Left lung (tissue), 4 donors: ENCODE measurements at regions not wholly inside any gene's neighbourhood (a gene's known extent, or its start where the extent isn't known, plus 50 kb on each side); places are given as distances from the start of the nearest gene placed in this dataset.
A peak's percentile ranks its signal among the peaks of the same experiment; 100 is the strongest.

Source experiments
- ATAC-seq: fragments of 200-7000 bp; cut with Tn5 transposase; one replicate; pipeline ENCODE4 v1.9.1; 2020; ENCODE audit warnings: moderate library complexity
- DNase-seq, 4 donors: peaks; one replicate each; pipeline ENCODE4 v3.0.0-alpha.2; 2013 to 2020
- H3K27ac ChIP-seq, 2 donors: fragments of 200-600 bp; sonication (generic) in 1 of 2; one replicate each; pipeline versions ENCODE4 v1.5.0 to v1.8.0; 2020 to 2021
- H3K27me3 ChIP-seq, 2 donors: fragments of 200-600 bp; sonication (generic) in 1 of 2; one replicate each; pipeline versions ENCODE4 v1.5.0 to v1.8.0; 2020 to 2021
- H3K36me3 ChIP-seq, 2 donors: fragments of 200-600 bp; sonication (generic) in 1 of 2; one replicate each; pipeline versions ENCODE4 v1.5.0 to v1.8.0; 2020 to 2021
- H3K4me1 ChIP-seq, 2 donors: fragments of 200-600 bp; one replicate each; pipeline ENCODE4 v1.8.0; 2021
- H3K4me3 ChIP-seq, 2 donors: fragments of 200-600 bp; sonication (generic) in 1 of 2; one replicate each; pipeline versions ENCODE4 v1.5.0 to v1.8.0; 2020 to 2021; ENCODE audit warnings: mild to moderate bottlenecking in 1 of 2
- H3K9me3 ChIP-seq, 2 donors: fragments of 200-600 bp; sonication (generic) in 1 of 2; one replicate each; pipeline versions ENCODE4 v1.5.0 to v1.8.0; 2020 to 2021
- CTCF ChIP-seq, 2 donors: fragments of 200-600 bp; sonication (generic) in 1 of 2; IDR thresholded peaks; one replicate each; pipeline versions ENCODE4 v1.5.0 to v1.8.0; 2021; ENCODE audit warnings: antibody characterized with exemption in 2 of 2
- intact Hi-C, 2 donors: fragments of 100-400 bp; cut with DNase I; formaldehyde crosslinking; loops; one replicate each; pipeline versions ENCODE4 v1.11.2 to v1.14.2; 2022
- donor health status: DM: no; HTN: yes; CAD: no.
- donor health status: DM: no; HTN: no; CAD: no.

GRCh38 chr3:72272356-72272755 is 487.4 kb upstream of the PROK2 start:
- no peak for DNase-seq
- TF ChIP-seq CTCF (IDR thresholded peaks at IDR 0.05) = no peak

GRCh38 chr3:72271923-72272322 is 487.0 kb upstream of the PROK2 start:
- TF ChIP-seq CTCF (IDR thresholded peaks at IDR 0.05) = no peak
- Histone ChIP-seq H3K9me3 (no peaks in the 10 kb centered on the region), H3K36me3 (no peaks in the 10 kb centered on the region), H3K4me1 (peaks cover 26 to 60% of the 10 kb centered on the region in 2 donors), H3K27ac (peak overlapping the region in 1 of 2 donors; percentile 72), H3K27me3 (no peaks in the 10 kb centered on the region), H3K4me3 (no peak overlapping the region)
- ATAC-seq (no peak), DNase-seq (no peak)
- intact Hi-C loops = no loop called here

More at GRCh38 chr3:72272356-72272755, 487.4 kb upstream of the PROK2 start:
- intact Hi-C loops = no loop called here
- ATAC-seq = no peak
- Histone ChIP-seq H3K36me3 (no peaks in the 10 kb centered on the region), H3K4me1 (peaks cover 26 to 60% of the 10 kb centered on the region in 2 donors), H3K9me3 (no peaks in the 10 kb centered on the region), H3K27me3 (no peaks in the 10 kb centered on the region), H3K4me3 (no peak overlapping the region), H3K27ac (peak overlapping the region in 1 of 2 donors; percentile 72)

- H3K27ac ChIP-seq = peak overlapping the region in 1 of 2 donors; percentile 72
- H3K4me3 ChIP-seq = no peak overlapping the region
- peak in 1 of 4 donors; percentile 49 for DNase-seq
- H3K27me3 ChIP-seq = no peaks in the 10 kb centered on the region
- H3K9me3 ChIP-seq = no peaks in the 10 kb centered on the region
- TF ChIP-seq CTCF (IDR thresholded peaks at IDR 0.05) = no peak
- H3K4me1 ChIP-seq = peaks cover 26 to 60% of the 10 kb centered on the region in 2 donors
- no peak for ATAC-seq
- no peaks in the 10 kb centered on the region for H3K36me3 ChIP-seq
- intact Hi-C loops = no loop called here
These were observed 486.3 kb upstream of the PROK2 start for GRCh38 chr3:72271216-72271615.

GRCh38 chr3:72270730-72271129 is 485.8 kb upstream of the PROK2 start:
- Histone ChIP-seq H3K27me3 (no peaks in the 10 kb centered on the region), H3K9me3 (no peaks in the 10 kb centered on the region), H3K36me3 (no peaks in the 10 kb centered on the region), H3K27ac (peak overlapping the region in 1 of 2 donors; percentile 72), H3K4me1 (peaks cover 26 to 60% of the 10 kb centered on the region in 2 donors), H3K4me3 (no peak overlapping the region)
- no peak for TF ChIP-seq CTCF (IDR thresholded peaks at IDR 0.05)
- ATAC-seq = no peak
- no peak for DNase-seq
- intact Hi-C loops = no loop called here

- intact Hi-C loops = no loop called here
- H3K36me3 ChIP-seq = no peaks in the 10 kb centered on the region
- no peaks in the 10 kb centered on the region for H3K9me3 ChIP-seq
- ATAC-seq (peak; percentile 80), DNase-seq (peak; percentile 83 to 93 (median 88))
- H3K4me3 ChIP-seq = no peak overlapping the region
- TF ChIP-seq CTCF (IDR thresholded peaks at IDR 0.05) = no peak
- H3K27me3 ChIP-seq = no peaks in the 10 kb centered on the region
- H3K4me1 ChIP-seq = peaks cover 26 to 58% of the 10 kb centered on the region in 2 donors
- peak overlapping the region; percentile 15 to 72 for H3K27ac ChIP-seq
These were observed 485.2 kb upstream of the PROK2 start for GRCh38 chr3:72270072-72270681.
